B cell (primary cell): ENCODE measurements at regions not wholly inside any gene's neighbourhood (a gene's known extent, or its start where the extent isn't known, plus 50 kb on each side); places are given as distances from the start of the nearest gene placed in this dataset.

Source experiments
- CTCF ChIP-seq: fragments of 200-600 bp; IDR thresholded peaks from one replicate; pipeline ENCODE4 v1.8.0; 2022; ENCODE audit warnings: antibody characterized with exemption, mild to moderate bottlenecking
- EZH2 ChIP-seq: IDR thresholded peaks from 2 replicates; pipeline ENCODE4 v1.6.1; 2012; ENCODE audit warnings: borderline replicate concordance, low read depth, mild to moderate bottlenecking, moderate library complexity, low read length; ENCODE audit not compliant: insufficient read depth, poor library complexity, severe bottlenecking

GRCh38 chr3:88725440-88726165 is 381.8 kb upstream of the EPHA3 start:
- TF ChIP-seq CTCF (no peak), EZH2 (no peak)
